ENCODE measurements at regions not wholly inside any gene's neighbourhood (a gene's known extent, or its start where the extent isn't known, plus 50 kb on each side); places are given as distances from the start of the nearest gene placed in this dataset.

DNA sequence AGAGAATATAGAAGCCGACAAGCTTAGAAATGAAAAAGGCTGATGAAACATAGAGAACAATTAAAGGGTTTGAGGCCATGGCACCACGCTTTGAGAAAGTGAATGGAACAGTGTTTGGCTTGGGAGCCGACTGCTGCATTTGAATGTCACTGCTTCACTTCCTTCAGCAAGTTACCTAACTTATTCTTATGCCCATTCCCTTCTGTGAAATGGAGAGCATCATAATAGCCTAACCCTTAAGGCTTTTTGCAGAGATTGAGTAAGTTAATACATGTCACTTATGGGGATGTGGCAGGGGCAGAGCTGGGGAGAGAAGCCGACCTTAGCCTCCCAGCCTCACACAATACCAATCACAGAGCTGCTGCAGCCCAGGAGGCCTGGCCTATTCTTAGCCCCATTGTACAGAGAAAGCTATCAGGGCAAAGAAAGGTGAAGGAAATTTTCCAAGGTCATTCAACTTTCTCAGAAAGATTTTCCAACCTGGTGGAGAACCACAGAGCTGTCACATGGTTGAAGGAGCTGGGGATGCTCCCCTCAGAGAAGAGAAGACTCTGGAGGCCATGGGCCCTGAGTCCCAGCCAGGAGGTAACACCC, 186.0 kb upstream of the GDF10 start:
- TF ChIP-seq, protein P1, sequence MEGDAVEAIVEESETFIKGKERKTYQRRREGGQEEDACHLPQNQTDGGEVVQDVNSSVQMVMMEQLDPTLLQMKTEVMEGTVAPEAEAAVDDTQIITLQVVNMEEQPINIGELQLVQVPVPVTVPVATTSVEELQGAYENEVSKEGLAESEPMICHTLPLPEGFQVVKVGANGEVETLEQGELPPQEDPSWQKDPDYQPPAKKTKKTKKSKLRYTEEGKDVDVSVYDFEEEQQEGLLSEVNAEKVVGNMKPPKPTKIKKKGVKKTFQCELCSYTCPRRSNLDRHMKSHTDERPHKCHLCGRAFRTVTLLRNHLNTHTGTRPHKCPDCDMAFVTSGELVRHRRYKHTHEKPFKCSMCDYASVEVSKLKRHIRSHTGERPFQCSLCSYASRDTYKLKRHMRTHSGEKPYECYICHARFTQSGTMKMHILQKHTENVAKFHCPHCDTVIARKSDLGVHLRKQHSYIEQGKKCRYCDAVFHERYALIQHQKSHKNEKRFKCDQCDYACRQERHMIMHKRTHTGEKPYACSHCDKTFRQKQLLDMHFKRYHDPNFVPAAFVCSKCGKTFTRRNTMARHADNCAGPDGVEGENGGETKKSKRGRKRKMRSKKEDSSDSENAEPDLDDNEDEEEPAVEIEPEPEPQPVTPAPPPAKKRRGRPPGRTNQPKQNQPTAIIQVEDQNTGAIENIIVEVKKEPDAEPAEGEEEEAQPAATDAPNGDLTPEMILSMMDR (IDR thresholded peaks at IDR 0.05), result no peak
- peak overlapping the region in 1 of 2 donors; percentile 15 for H3K27ac ChIP-seq
- H3K9me3 ChIP-seq, result no peaks in the 10 kb centered on the region
- no peak overlapping the region for H3K4me3 ChIP-seq
- intact Hi-C loops (cut with DNase I), result no loop called here
- peaks cover 0 to 11% of the 10 kb centered on the region in 2 donors for H3K4me1 ChIP-seq
- H3K27me3 ChIP-seq, result no peaks in the 10 kb centered on the region
- no peaks in the 10 kb centered on the region for H3K36me3 ChIP-seq
- no peak for DNase-seq (ENCODE audit: low spot score in 2 of 2)

DNA sequence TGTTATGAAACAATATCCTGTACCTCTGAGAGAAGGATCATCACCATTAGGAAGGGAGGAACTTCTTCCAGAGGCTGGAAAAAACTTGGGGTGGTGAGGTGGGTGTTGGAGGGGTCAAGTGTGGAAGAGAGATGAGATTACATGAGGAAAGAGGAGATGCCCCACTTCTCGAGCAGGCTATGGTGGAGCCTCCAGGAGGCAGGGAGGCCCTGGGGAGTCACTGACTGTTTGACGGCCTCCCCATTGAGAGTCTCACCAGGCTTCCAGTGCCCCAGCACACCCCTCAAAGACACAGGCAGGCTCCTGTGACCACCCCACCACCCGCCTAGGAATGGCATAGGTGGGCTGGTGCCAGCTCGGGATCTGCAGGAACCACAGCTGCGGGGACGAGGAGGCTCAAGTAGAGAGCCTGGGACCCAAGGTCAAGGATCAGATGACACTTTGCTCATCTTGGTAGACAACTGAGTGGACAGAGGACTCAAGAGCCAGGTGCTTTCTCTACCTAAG, 185.3 kb upstream of the GDF10 start:
- no peaks in the 10 kb centered on the region for H3K9me3 ChIP-seq
- DNase-seq (ENCODE audit: low spot score in 2 of 2), result no peak
- no peaks in the 10 kb centered on the region for H3K36me3 ChIP-seq
- H3K4me3 ChIP-seq, result no peak overlapping the region
- TF ChIP-seq, protein P1 (IDR thresholded peaks at IDR 0.05), result no peak
- intact Hi-C loops (cut with DNase I), result no loop called here
- H3K27me3 ChIP-seq, result no peaks in the 10 kb centered on the region
- H3K27ac ChIP-seq, result peak overlapping the region in 1 of 2 donors; percentile 47
- H3K4me1 ChIP-seq, result peaks cover 0 to 5% of the 10 kb centered on the region in 2 donors

DNA sequence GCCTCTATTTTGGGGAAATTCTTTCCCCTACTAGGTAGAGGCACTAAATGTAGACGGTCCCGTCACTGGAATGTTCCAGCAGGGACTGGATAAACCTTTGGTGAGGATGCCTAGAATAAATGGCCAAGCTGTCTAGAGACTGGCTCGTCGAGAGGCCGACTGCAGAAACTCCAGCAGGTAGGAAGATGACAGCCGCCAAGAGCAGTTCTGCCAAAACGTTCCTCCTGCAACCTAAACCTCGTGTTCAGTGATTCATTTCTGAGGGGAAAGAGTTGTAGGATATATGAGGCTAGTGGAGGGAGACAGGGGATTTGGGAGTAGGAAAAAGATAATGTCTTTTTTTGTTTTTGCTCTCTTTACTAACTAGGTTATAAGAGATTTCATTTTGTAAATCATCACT, 184.7 kb upstream of the GDF10 start:
- Histone ChIP-seq H3K4me1 (peaks cover 0 to 3% of the 10 kb centered on the region in 2 donors), H3K9me3 (no peaks in the 10 kb centered on the region), H3K27me3 (no peaks in the 10 kb centered on the region), H3K27ac (no peak overlapping the region), H3K4me3 (no peak overlapping the region), H3K36me3 (no peaks in the 10 kb centered on the region)
- TF ChIP-seq, protein P1 (IDR thresholded peaks at IDR 0.05), result no peak
- DNase-seq (ENCODE audit: low spot score in 2 of 2), result no peak
- intact Hi-C loops (cut with DNase I), result no loop called here

DNA sequence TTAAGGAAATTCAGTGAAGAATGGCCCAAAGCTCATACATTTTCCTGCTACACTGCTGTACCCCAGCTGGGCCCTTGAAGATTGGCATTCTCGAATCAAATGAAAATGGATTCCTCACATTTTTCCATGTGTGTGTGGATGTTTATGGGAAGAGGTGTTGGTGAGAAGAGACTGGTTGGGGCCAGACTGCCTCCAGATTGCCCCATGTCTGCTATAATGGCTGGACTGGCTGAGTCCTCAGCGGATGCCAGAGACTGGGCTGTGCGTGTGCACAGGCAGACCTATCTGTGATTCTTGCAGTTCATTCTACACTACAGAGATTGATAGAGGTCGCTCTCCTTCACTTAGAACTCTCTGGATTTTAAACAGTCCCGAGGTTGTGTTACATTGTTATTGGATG, 183.6 kb upstream of the GDF10 start:
- H3K27ac ChIP-seq, result no peak overlapping the region
- no peaks in the 10 kb centered on the region for H3K4me1 ChIP-seq
- no peaks in the 10 kb centered on the region for H3K36me3 ChIP-seq
- intact Hi-C loops (cut with DNase I), result no loop called here
- TF ChIP-seq, protein P1 (IDR thresholded peaks at IDR 0.05), result no peak
- H3K27me3 ChIP-seq, result no peaks in the 10 kb centered on the region
- no peak overlapping the region for H3K4me3 ChIP-seq
- H3K9me3 ChIP-seq, result no peaks in the 10 kb centered on the region
- DNase-seq (ENCODE audit: low spot score in 2 of 2), result no peak

DNA sequence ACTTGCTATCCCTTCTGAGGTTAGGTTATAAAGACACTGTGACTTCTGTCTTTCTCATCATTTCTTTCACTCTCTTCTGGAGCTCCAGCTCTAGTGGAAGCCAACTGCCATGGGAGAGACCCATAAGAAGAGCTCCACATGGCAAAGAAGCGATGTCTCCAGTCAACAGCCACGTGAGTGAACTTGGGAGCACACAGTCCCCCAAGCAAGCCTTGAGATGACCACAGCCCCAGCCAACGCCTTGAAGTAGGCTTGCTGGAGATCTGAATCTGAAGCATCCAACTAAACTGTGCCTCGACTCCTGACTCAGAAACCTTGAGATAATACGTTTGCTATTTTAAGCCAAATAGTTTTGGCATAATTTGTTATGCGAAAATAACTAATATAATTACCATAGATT, 181.7 kb upstream of the GDF10 start:
- DNase-seq (ENCODE audit: low spot score in 2 of 2), result no peak
- H3K36me3 ChIP-seq, result no peaks in the 10 kb centered on the region
- no peaks in the 10 kb centered on the region for H3K9me3 ChIP-seq
- H3K27me3 ChIP-seq, result no peaks in the 10 kb centered on the region
- H3K27ac ChIP-seq, result no peak overlapping the region
- intact Hi-C loops (cut with DNase I), result no loop called here
- TF ChIP-seq, protein P1 (IDR thresholded peaks at IDR 0.05), result no peak
- no peaks in the 10 kb centered on the region for H3K4me1 ChIP-seq
- no peak overlapping the region for H3K4me3 ChIP-seq

DNA sequence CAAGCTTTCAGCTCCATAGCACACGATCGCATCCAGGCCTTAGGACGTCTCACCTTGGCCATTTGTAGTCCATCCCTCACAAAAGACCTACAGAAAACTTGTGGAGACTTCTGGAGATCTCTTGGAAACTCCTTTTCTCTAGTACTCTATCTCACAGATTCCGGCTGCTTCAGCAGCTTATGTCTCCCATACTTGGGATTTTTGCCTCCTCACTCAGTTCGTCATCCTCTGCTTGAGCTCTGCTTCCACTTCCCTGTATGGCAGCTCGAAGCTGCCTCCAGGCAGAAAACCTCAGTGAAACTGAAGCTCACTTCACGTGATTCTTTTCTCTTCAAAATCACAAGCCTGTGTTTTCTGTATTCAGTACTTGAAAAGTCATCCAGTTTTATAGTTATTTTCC, 178.7 kb upstream of the GDF10 start:
- H3K9me3 ChIP-seq, result no peaks in the 10 kb centered on the region

More for the DNA sequence above, 178.7 kb upstream of the GDF10 start:
- no peak overlapping the region for H3K4me3 ChIP-seq
- H3K36me3 ChIP-seq, result no peaks in the 10 kb centered on the region
- TF ChIP-seq, protein P1 (IDR thresholded peaks at IDR 0.05), result no peak
- no peaks in the 10 kb centered on the region for H3K4me1 ChIP-seq
- intact Hi-C loops (cut with DNase I), result no loop called here
- DNase-seq (ENCODE audit: low spot score in 2 of 2), result no peak
- H3K27ac ChIP-seq, result no peak overlapping the region
- H3K27me3 ChIP-seq, result no peaks in the 10 kb centered on the region
